IPS-18a (cell line): ENCODE measurements at regions not wholly inside any gene's neighbourhood (a gene's known extent, or its start where the extent isn't known, plus 50 kb on each side); places are given as distances from the start of the nearest gene placed in this dataset.

Experiments used
- H3K27ac ChIP-seq: one replicate; pipeline ENCODE4 v1.5.1; 2013; ENCODE audit warnings: low read length
- H3K27me3 ChIP-seq: one replicate; pipeline ENCODE4 v1.6.1; 2013; ENCODE audit warnings: mild to moderate bottlenecking, low read length; ENCODE audit not compliant: control insufficient read depth, insufficient read depth
- H3K36me3 ChIP-seq: one replicate; pipeline ENCODE4 v1.6.1; 2013; ENCODE audit warnings: low read depth, low read length; ENCODE audit not compliant: control insufficient read depth
- H3K4me1 ChIP-seq: one replicate; pipeline ENCODE4 v1.6.1; 2013; ENCODE audit warnings: low read depth, low read length; ENCODE audit not compliant: control insufficient read depth
- H3K4me3 ChIP-seq: one replicate; pipeline ENCODE4 v1.5.1; 2013; ENCODE audit warnings: low read length
- H3K9ac ChIP-seq: one replicate; pipeline ENCODE4 v1.6.1; 2013; ENCODE audit warnings: mild to moderate bottlenecking, low read length, moderate library complexity
- H3K9me3 ChIP-seq: one replicate; pipeline ENCODE4 v1.6.1; 2013; ENCODE audit warnings: low read depth, low read length; ENCODE audit not compliant: control insufficient read depth

DNA sequence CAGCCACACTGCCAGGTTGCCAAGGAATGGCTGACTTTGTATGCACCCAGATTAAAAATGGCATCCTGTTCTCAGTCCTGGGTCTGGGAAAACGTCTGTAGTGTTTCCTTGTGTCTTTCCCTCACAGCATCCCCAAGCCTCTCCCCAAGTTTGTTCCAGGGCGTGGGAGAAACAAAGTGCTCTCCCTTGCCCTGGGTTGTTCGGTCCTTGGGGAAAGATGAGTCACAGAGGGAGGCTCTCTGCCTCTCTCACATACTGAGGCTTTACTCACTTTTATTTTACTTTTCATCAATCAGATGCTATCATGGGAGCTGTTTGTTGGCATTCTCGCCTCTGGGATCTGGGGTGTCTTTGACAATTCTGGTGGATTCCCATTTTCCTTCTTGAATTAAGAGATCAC lies 492.3 kb downstream of the XIRP2 start:
- Histone ChIP-seq H3K4me1 (peaks cover 42% of the 10 kb centered on the region), H3K9me3 (no peaks in the 10 kb centered on the region), H3K36me3 (no peaks in the 10 kb centered on the region), H3K27ac (no peak overlapping the region), H3K9ac (no peak overlapping the region), H3K27me3 (no peaks in the 10 kb centered on the region), H3K4me3 (no peak overlapping the region)

DNA sequence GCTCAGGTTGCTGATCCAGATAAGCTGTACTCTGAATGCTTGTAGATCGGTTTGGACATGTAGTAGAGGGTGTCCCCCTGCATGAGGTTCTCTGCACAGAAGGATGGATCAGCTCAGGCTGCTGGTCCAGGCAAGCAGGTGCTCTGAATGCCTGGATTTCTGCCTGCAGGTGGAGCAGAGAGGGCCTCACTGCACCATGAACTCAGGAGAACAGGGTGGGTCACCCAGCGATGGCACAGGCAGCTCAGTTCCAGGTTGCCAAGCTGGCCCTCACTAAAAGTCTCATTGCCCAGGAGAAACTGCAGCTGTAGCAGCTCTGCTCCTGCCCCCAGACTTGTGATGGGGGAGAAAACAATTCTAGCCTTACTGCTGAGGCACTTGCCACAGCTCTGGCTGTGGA lies 491.8 kb downstream of the XIRP2 start:
- no peaks in the 10 kb centered on the region for H3K27me3 ChIP-seq
- no peak overlapping the region for H3K27ac ChIP-seq
- H3K4me3 ChIP-seq, result no peak overlapping the region
- peaks cover 41% of the 10 kb centered on the region for H3K4me1 ChIP-seq
- H3K9me3 ChIP-seq, result no peaks in the 10 kb centered on the region
- no peaks in the 10 kb centered on the region for H3K36me3 ChIP-seq
- H3K9ac ChIP-seq, result no peak overlapping the region

DNA sequence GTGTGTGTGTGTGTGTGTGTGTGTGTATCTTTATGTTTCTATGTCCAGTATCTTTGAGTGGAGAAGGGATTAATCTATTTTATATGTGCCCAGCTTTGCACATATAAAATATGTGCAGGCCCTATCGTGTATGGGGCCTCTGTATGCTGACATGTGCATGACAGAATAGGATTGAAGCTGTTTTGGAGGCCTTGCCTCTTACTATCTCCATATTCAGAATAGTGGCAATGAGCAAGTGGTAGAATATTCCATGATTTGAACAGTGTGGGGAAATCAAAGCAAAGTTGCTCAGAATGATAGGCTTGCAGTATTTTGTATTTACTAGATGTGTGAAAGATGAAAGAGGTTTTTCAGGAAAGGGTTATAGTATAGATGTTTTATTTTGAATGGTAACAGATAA lies 480.8 kb downstream of the XIRP2 start:
- H3K9me3 ChIP-seq, result no peaks in the 10 kb centered on the region
- H3K4me1 ChIP-seq, result no peaks in the 10 kb centered on the region
- H3K27ac ChIP-seq, result no peak overlapping the region
- no peak overlapping the region for H3K9ac ChIP-seq
- H3K4me3 ChIP-seq, result no peak overlapping the region
- H3K36me3 ChIP-seq, result no peaks in the 10 kb centered on the region
- H3K27me3 ChIP-seq, result no peaks in the 10 kb centered on the region

DNA sequence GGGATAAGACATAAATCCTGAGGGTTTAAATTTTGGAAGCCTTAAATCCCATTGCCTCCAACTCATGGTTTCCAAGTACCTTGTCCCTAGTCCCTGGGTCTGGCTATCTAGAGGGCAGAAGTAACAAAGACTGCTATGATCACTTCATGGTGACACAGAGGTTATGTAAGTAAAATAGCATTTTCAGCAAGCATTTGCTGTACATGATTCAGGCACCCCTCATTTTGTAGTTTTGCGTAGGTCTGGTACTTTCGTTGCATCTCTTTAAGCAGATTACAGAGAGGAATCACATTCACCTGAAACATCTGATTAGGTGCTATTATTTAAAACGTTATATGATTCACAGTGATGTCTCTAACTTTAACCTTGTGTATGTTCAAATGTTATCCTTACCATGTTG lies 480.1 kb downstream of the XIRP2 start:
- H3K9me3 ChIP-seq, result no peaks in the 10 kb centered on the region
- no peak overlapping the region for H3K4me3 ChIP-seq
- H3K27me3 ChIP-seq, result no peaks in the 10 kb centered on the region
- no peaks in the 10 kb centered on the region for H3K4me1 ChIP-seq
- no peak overlapping the region for H3K27ac ChIP-seq
- no peaks in the 10 kb centered on the region for H3K36me3 ChIP-seq
- H3K9ac ChIP-seq, result no peak overlapping the region

DNA sequence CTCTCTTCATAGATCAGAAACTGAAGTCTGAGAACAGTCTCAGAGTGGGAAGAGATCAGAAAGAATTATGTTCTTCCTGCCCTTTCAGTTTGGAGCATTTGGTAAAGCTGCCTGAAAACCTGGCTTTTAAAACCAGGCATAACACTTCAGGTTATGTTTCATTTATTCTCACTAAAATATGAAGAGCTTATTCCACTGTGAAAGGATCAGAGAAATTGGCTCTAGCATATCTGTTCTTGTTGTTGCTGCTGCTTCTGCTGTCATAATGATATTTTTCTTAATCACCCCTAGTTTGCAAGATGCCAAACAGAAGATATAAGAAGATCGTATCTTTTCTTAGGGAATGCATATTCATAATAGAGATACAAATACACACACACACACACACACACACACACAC lies 476.9 kb downstream of the XIRP2 start:
- H3K9me3 ChIP-seq, result no peaks in the 10 kb centered on the region
- no peak overlapping the region for H3K9ac ChIP-seq
- no peaks in the 10 kb centered on the region for H3K36me3 ChIP-seq

DNA sequence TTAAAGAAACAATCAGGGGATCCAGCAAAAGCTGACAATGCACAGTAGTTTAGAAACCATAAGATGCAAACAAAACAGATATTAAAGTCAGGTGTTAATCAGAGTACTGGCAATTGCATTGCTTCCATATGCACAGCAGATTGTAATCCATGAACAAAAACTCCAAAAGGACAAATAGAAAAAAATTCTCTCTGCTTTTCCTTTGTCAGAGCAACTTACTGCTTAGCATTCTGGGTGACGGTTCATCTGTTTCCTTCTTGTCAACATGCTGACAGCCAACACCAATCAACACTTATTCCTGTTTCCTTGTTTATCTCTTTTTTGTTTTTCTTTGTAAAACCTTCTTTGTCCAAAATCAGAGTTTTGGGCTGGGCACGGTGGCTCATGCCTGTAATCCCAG lies 473.1 kb downstream of the XIRP2 start:
- Histone ChIP-seq H3K4me1 (no peaks in the 10 kb centered on the region), H3K4me3 (no peak overlapping the region), H3K27ac (no peak overlapping the region), H3K9ac (no peak overlapping the region), H3K27me3 (no peaks in the 10 kb centered on the region), H3K9me3 (no peaks in the 10 kb centered on the region), H3K36me3 (no peaks in the 10 kb centered on the region)

More for the DNA sequence above, 476.9 kb downstream of the XIRP2 start:
- Histone ChIP-seq H3K4me1 (no peaks in the 10 kb centered on the region), H3K27ac (no peak overlapping the region), H3K27me3 (no peaks in the 10 kb centered on the region), H3K4me3 (no peak overlapping the region)

DNA sequence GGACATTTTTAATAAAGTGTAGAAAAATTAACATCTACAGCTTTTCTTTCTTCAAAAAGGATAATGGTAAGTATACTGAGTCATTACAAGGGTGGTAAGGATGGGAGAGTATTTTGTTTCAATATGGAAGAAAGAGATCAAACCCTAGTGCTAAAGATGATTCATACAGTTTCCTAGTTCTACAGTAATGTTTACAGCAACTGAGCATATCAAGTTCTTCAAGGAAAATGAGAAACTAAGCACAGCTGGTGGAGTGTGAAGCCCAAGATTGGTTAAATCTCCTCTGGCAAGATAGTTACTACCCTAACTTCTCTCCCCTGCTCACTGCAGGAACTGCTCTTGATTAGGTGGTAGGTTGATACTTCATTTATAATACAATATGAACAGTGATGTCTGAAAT lies 467.5 kb downstream of the XIRP2 start:
- Histone ChIP-seq H3K4me3 (no peak overlapping the region), H3K27ac (no peak overlapping the region), H3K27me3 (no peaks in the 10 kb centered on the region), H3K4me1 (no peaks in the 10 kb centered on the region), H3K36me3 (no peaks in the 10 kb centered on the region), H3K9me3 (no peaks in the 10 kb centered on the region), H3K9ac (no peak overlapping the region)

DNA sequence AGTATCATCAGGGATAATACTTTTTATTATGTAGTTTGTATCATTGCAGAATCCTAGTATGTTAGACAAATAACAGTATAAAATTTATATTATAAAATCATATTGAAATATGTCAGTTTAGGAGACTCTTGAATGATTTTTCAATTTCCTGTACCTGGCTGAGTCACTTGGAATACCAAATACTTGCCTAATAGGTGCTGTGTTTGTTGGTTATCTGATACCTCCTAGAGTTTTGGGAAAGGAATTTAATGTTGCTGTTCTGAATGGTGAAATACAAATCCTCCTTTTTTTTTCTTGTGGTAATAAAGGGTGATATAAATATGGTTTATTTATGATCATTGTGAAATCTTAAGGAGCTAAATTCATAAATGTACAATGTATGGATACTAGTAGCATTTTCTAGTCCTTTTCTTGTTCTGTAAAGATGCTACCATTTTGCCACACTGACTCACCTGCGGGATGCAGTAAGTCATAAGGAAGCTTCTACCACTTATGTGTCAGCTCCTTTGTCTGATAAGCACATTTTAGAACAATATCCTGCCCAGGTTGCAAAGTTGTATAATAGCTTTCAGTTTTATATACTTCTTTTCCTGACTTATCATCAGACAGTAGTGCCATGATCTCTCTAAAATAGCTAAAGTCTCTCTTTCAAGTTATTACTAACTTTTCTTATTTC lies 465.5 kb downstream of the XIRP2 start:
- no peak overlapping the region for H3K27ac ChIP-seq
- no peak overlapping the region for H3K9ac ChIP-seq
- no peaks in the 10 kb centered on the region for H3K4me1 ChIP-seq
- no peaks in the 10 kb centered on the region for H3K27me3 ChIP-seq
- no peaks in the 10 kb centered on the region for H3K36me3 ChIP-seq
- H3K9me3 ChIP-seq, result no peaks in the 10 kb centered on the region
- H3K4me3 ChIP-seq, result no peak overlapping the region

DNA sequence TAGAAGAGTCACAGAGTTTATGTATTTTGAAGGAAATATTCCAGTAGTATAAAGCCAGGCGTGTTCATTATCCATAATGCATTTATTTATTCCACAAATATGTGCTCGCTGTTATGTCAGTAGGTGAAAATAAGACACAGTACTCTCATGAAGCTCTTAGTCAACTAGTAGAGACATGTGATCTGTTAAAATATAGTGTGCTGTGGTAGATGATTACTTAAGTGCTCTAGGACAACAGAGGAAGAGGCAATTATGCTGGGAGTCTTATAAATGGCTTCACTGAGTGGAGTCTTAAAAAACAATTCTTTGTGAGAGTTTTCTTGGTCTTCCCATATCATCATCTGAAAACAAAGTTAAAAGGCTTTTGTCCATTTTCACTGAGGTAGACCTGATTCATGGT lies 457.3 kb downstream of the XIRP2 start:
- H3K9me3 ChIP-seq, result no peaks in the 10 kb centered on the region
- H3K27me3 ChIP-seq, result no peaks in the 10 kb centered on the region
- no peak overlapping the region for H3K9ac ChIP-seq
- no peak overlapping the region for H3K27ac ChIP-seq
- peaks cover 28% of the 10 kb centered on the region for H3K4me1 ChIP-seq
- H3K36me3 ChIP-seq, result no peaks in the 10 kb centered on the region
- H3K4me3 ChIP-seq, result no peak overlapping the region

DNA sequence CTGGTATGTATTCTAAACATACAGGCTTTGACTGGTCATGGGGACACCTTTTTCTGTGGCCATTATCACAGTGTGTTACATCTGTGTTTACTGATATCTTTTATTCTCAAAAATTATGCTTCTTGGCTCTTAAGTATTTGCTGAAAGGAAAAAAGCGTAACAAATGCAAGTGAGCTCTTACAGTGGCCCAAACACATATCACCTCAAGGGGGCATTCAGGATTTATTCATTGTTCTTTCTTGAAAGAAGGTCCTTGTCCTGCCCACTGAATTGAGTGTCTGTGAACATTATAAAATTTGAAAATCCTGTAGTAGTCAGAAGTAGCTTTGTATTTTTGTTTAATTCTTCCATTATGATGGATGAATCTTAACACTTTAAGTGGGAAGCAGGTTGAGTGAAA lies 454.5 kb downstream of the XIRP2 start:
- Histone ChIP-seq H3K36me3 (no peaks in the 10 kb centered on the region), H3K4me1 (peaks cover 28% of the 10 kb centered on the region), H3K27ac (no peak overlapping the region), H3K9ac (no peak overlapping the region), H3K9me3 (no peaks in the 10 kb centered on the region), H3K27me3 (no peaks in the 10 kb centered on the region), H3K4me3 (no peak overlapping the region)

DNA sequence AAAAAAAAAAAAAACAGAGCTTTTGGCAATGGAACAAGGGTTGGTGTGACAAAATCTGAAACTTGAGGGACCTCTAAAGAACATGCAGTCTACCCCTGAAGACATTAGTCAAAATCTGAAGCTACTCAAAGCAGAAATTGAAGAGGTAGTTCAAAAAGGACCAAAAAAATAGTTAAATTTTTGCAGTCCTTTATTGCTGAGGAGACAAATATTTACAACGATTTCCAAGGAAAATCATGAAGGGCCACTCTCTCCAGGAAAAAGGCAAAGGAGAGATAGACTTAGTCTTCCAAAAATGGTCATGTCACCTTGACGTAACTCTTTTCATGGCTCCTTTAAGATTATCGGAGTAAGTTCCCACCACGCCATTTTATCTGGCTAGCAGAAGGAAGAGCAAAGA lies 452.0 kb downstream of the XIRP2 start:
- H3K9ac ChIP-seq, result no peak overlapping the region
- peaks cover 42% of the 10 kb centered on the region for H3K4me1 ChIP-seq
- H3K36me3 ChIP-seq, result no peaks in the 10 kb centered on the region
- no peak overlapping the region for H3K4me3 ChIP-seq
- H3K27ac ChIP-seq, result no peak overlapping the region
- H3K9me3 ChIP-seq, result no peaks in the 10 kb centered on the region
- H3K27me3 ChIP-seq, result no peaks in the 10 kb centered on the region

DNA sequence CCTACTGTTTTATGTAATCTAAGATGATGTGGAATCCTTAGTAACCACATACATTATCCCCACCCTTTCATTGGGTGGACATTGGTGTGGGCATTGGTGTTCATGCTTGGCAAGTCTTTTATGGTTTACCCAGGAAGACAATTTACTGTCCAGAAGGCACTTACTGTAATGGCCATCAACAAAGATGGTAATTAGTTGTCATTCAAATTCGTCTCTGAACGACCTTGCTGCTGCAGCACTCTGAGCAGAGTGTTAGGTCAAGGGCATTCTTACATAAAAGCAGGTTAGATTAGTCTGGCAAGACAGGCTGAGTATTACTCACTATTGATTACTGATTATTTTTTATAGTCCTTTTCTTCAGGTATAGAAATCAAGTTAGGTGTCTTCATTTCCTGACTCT lies 447.9 kb downstream of the XIRP2 start:
- H3K9me3 ChIP-seq, result no peaks in the 10 kb centered on the region
- no peak overlapping the region for H3K4me3 ChIP-seq
- no peak overlapping the region for H3K9ac ChIP-seq
- H3K4me1 ChIP-seq, result peaks cover 58% of the 10 kb centered on the region
- H3K36me3 ChIP-seq, result no peaks in the 10 kb centered on the region
- peak overlapping the region; percentile 4 for H3K27ac ChIP-seq
- H3K27me3 ChIP-seq, result no peaks in the 10 kb centered on the region
